Embryonic facial prominence (tissue), 1 donor: ENCODE measurements at regions not wholly inside any gene's neighbourhood (a gene's known extent, or its start where the extent isn't known, plus 50 kb on each side); places are given as distances from the start of the nearest gene placed in this dataset.
"Not testable (repeated sequence)": the region's sequence is repeated elsewhere in the genome, so short reads cannot be mapped to it uniquely, and the experiment has no call there.

Source experiments
- DNase-seq: peaks from one replicate; pipeline ENCODE4 v3.0.0-alpha.2; 2016; ENCODE audit errors: extremely low spot score

GRCh38 chr2:240191001-240191400 is 50.5 kb upstream of the OTOS start:
- DNase-seq: no peak

GRCh38 chr2:240192661-240193060 is 52.2 kb upstream of the OTOS start:
- no peak for DNase-seq

- not testable (repeated sequence) for DNase-seq
Measured at GRCh38 chr2:240194341-240194762, 53.9 kb upstream of the OTOS start.

- no peak for DNase-seq
Measured at GRCh38 chr2:240195316-240195861, 54.9 kb upstream of the OTOS start.

- no peak for DNase-seq
Measured at GRCh38 chr2:240196716-240197461, 56.4 kb upstream of the OTOS start.

- no peak for DNase-seq
Measured at GRCh38 chr2:240197462-240198139, 57.1 kb upstream of the OTOS start.

- no peak for DNase-seq
Measured at GRCh38 chr2:240198226-240198625, 57.8 kb upstream of the OTOS start.

GRCh38 chr2:240199133-240199870 is 58.8 kb upstream of the OTOS start:
- no peak for DNase-seq

GRCh38 chr2:240200230-240201051 is 60.0 kb upstream of the OTOS start:
- DNase-seq: no peak

GRCh38 chr2:240201866-240202265 is 61.4 kb upstream of the OTOS start:
- no peak for DNase-seq

GRCh38 chr2:240202586-240202985 is 62.1 kb upstream of the OTOS start:
- no peak for DNase-seq

- DNase-seq: no peak
Measured at GRCh38 chr2:240203031-240203787, 62.8 kb upstream of the OTOS start.

- DNase-seq: no peak
Measured at GRCh38 chr2:240203788-240204270, 63.4 kb upstream of the OTOS start.

- no peak for DNase-seq
Measured at GRCh38 chr2:240204431-240205276, 64.2 kb upstream of the OTOS start.

GRCh38 chr2:240205348-240205747 is 64.9 kb upstream of the OTOS start:
- no peak for DNase-seq

- DNase-seq: no peak
Measured at GRCh38 chr2:240205772-240206171, 65.3 kb upstream of the OTOS start.

- DNase-seq: no peak
Measured at GRCh38 chr2:240206630-240207029, 66.2 kb upstream of the OTOS start.

GRCh38 chr2:240207661-240208060 is 67.2 kb upstream of the OTOS start:
- DNase-seq: no peak

- no peak for DNase-seq
Measured at GRCh38 chr2:240208096-240208495, 67.6 kb upstream of the OTOS start.
